ENCODE measurements at regions not wholly inside any gene's neighbourhood (a gene's known extent, or its start where the extent isn't known, plus 50 kb on each side); places are given as distances from the start of the nearest gene placed in this dataset.

GRCh38 chr17:14942526-14943190 is 322.5 kb downstream of the PMP22 start:
- no peak for DNase-seq

GRCh38 chr17:14940938-14941265 is 324.2 kb downstream of the PMP22 start:
- no peak for DNase-seq

DNA sequence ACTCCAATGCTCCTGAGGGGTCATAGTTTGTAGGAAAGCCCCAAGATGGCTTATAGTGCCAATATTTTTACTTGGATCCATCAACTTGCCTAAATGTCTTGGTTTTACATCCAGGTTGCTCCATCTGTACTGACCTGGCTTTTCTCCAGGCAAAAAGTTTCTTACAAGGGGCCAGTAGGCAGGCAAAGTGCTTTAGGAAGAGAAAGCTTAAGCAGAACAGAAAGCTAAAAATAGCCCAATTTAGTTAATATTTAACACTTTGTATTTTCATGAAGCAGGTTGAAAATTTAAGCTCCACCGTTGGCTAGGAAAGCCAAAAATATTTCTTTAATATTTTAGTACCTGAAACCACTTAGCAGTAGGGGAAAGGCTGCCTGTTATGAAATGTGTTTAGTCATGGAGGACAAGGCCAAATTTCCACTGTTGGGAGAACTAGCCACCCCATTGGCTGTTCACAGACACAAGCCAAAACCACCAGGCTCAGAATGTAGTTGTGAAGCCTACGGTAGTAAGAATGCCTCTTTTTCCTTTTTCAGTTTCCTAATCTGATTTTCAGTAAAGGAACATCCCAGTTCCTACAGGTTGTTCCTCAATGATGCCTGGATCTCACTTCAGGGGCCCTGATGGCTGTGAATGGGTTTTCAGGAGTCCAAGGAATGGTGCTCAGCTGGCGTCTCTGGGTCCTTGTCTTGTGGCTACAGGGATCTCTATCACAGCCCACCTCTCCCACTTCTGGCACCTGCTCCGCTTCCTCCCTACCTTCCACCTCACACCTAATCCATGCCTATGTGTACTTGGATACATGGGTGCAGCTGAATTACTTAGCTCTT is 324.8 kb downstream of the PMP22 start:
- peak; percentile 24 for DNase-seq

DNA sequence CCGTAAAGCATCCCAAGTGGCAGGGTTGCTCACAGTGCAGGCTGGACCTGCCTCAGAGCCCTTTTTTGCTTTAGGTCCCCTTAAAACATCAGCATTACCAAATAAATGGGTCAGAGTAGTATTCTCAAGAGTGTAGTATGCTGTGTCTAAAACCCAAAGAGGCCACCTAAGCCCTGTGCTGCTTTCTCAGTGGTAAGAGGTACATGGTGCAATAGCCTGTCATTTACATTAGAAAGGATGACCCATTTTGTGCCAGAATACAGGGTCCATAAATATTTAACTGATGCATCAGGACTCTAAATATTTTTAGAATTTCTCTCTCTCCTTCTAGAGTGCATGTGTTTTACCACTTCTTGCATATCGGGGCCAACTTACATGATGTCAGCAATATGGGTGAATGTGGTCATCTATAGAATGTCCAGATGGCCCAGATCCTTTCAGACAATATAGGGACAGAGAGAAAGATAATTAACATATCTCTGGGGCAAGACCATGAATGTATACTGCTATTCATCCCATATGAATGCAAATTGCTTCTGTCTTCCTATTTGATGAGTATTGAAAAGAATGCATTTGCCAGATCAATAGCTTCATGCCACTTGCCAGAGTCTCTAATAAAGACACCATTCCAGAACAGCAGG is 329.2 kb downstream of the PMP22 start:
- DNase-seq: no peak

DNA sequence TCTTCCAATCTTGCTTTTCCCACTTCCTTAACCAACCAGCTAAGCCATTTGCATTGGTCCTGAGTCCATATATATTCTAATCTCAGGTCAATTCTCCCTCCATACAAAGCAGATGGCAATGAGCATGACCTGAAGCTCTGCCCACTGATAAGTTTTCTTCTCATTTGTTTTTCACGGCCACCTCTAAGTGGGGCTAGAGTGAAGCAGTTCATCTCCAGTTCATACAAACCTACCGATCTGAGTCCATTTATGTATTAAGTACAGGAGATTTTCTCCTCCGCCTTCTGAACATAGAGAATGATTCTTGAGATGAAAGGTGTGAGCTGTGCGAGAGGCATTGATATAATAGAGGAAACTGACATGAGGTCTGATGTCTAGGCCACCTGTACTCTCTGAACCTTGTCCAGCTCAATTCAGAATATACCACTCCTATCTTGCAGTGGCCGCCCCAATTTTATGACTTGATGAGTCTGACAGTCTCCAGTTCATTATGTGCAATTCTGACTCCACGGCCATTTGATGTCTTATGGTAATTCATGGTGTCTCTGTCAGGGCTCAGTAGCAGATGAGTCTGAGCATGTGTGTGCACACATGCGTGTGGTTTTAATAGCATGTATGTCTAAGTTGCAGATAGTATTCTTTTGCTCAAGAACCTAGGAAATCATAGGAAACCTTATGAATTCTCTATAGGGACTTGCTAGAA is 329.8 kb downstream of the PMP22 start:
- no peak for DNase-seq

GRCh38 chr17:14933676-14934075 is 331.4 kb downstream of the PMP22 start:
- DNase-seq: no peak

GRCh38 chr17:14926526-14927122 is 338.5 kb downstream of the PMP22 start:
- peak; percentile 66 for DNase-seq

DNA sequence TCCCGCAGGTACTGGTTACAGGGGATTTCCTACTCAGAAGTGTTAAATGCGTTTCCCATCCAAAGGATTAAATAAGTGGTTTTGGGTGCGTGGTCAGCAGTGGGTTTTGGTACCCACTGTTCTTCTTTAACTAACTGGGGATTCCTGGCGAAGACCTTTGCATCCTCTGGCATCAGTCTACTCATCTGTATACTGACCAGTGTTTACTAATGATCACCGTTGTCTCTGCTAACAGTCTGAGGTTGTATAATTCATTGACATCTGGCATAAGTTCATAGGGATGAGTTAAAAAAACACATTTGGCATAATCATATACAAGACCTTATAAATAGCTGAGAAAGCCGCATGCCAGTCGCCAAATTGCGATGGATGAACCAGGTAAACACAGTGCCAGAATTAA is 339.1 kb downstream of the PMP22 start:
- no peak for DNase-seq

GRCh38 chr17:14925498-14925897 is 339.6 kb downstream of the PMP22 start:
- no peak for DNase-seq

DNA sequence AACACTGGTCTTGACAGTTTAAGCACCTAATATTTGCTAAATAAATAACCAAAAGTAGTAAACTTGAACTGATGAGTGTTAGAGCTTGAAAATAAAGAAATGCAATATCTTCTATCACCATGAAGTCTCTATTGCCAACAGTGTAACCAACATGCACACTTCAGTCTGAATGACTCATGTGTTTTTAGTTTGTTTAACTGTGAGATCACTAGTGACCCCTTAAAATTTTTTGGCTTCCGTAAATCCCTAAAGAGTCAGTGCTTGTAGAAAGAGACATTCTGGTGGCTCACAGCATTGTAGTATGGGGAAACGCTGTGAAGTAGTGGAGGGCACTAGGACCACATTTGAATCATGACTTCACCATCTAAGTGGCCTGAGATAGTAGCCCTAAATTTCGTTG is 341.1 kb downstream of the PMP22 start:
- no peak for DNase-seq

- no peak for DNase-seq
Measured at GRCh38 chr17:14922411-14922810, 342.7 kb downstream of the PMP22 start.

- DNase-seq: no peak
Measured at GRCh38 chr17:14921936-14922335, 343.2 kb downstream of the PMP22 start.

GRCh38 chr17:14919631-14920213 is 345.4 kb downstream of the PMP22 start:
- DNase-seq: no peak

DNA sequence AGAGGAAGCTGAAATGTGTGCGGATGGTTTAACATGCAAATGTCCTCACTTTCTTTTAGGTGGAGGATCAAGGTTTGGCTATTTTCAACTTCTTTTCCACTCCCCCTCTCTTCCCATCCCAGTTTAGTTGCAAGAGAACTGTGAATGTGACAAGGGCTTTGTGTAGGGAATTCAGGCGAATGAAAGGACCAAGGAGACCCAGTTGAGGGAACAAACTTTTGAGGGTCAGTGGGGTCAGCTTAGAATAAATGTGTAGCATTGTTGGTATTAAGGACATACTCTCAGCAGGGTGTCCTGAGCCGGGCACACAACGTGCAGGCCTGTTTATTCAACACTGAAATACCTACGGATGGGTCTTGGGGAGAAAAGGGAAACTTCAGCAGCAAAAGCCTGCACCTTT is 346.0 kb downstream of the PMP22 start:
- no peak for DNase-seq

- DNase-seq: no peak
Measured at GRCh38 chr17:14918540-14918939, 346.6 kb downstream of the PMP22 start.

DNA sequence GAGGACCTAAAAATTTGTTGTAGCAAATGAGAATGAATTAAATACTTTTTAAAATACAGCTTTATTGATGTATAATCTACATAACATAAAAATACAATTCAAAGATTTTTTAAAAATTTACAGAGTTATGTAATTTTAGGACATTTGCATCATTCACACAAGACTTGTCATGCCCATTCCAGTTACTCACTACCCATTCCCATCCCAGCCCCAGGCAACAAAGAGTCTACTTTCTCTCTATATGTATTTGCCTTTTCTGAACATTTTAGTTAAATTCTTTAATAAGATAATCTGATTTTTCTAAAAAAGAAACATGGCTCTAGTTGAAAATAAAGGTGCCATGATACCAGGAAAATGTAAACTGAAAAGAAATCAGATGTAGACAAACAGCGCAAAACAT is 354.2 kb downstream of the PMP22 start:
- no peak for DNase-seq

DNA sequence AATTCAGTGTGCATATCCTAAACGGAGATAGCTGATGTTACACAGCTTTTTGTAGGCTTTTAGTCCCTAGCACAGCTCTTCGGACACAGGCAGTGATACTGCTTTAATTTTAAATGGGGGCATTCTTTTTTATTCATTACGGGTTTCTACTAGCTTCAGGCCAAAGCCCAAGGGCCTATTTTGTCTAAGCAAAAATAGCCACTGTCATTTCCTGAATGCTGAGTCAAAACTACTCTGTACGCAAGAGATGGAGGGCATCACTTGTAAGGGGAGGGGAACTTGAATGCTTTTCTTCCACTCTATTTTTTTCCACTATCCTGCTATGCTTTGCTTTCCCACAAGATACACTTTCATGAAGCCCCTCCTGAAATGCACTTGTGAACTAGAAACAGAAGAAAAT is 360.7 kb downstream of the PMP22 start:
- no peak for DNase-seq

DNA sequence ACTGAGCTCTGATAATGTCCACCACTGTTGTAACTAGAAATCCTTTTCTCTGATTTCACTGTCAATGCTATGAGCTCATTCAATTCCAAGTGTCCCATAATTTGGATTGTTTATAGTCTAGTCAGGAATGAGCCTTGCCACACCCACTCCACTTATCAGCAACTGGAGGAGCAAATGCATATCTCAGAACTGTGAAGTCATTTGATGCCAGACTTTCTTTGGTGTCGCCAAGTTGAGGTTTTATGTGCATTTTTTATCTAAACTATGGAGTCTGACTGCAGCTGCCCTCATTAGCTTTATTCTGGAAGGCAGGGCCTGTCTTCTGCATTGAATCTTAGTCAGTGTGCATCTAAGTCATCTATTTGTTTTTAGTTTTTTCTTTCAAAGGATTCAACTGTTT is 361.3 kb downstream of the PMP22 start:
- DNase-seq: no peak

GRCh38 chr17:14902803-14903202 is 362.3 kb downstream of the PMP22 start:
- no peak for DNase-seq

DNA sequence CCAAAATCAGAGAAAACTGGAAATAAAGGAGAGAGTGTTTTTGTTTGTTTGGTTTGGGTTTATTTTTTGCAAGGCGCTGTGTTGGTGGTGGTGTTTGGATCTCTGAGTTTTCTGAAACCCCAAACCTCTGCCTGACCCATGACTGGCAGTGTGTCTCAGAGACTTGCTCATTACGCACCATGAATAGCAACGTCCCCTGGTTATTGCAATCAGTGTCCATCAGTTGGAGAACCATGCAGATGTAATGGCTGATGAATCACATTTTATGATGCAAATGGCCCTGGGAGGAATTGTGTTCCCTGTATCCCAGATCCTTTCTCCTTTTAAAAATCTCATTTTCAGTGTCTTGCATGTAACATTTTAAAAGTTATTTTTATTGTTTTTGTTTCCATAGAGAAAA is 362.8 kb downstream of the PMP22 start:
- DNase-seq: no peak

DNA sequence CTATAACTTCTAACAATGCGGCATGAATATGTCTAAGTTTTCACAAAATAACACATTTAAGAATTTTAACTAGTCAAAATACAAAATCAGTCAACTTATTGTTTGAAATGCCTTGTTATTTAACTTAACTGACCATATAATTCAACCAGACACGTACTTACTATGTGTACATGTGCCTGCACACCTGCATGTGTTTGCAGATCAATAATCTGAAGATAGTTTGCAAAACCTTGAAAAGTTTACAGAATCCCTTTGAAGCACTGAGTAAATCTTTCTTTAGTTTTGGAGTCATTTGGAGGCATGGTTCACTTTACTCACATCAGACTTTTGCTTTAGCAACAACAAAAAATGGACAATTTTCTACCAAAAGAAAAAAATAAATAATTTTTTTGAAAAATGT is 363.8 kb downstream of the PMP22 start:
- DNase-seq: no peak

DNA sequence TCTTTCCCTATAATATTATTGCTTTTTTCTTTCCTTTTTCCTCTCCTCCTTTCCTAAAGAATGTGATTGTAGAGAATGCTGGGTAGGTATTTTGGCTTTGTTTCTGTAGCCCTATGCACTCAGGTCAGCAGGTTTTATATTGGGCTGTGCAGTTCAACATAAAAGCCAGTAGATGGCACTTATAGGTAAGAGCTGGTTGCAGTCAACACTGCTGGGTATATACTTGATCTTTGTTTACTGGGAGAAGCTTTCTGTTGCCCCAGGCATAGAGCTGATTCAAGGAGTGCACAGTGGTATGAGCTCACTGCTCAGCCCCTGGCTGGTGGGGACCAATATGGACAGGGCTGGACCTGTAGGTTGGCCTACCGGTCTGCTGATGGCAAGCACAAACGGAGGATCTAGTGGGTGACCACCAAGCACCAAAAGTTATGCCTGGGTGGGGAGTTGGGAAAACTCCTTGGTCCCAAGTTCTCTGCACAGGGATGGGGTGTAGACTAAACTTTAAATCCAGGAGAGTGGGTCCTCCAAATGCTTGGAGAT is 378.9 kb downstream of the PMP22 start:
- no peak for DNase-seq

All from hindlimb muscle (tissue), 1 donor.